Spleen (tissue), 11 donors: ENCODE measurements at regions not wholly inside any gene's neighbourhood (a gene's known extent, or its start where the extent isn't known, plus 50 kb on each side); places are given as distances from the start of the nearest gene placed in this dataset.

Experiments
- DNase-seq: peaks from one replicate; pipeline ENCODE4 v3.0.0-alpha.2; 2020
- H3K27ac ChIP-seq, 8 donors: fragments of 200-600 bp; sonication (generic) in 7 of 8; 1 replicate in 4 of 8; 2 replicates in 4 of 8; pipeline versions ENCODE4 v1.5.0 to v1.8.0; 2016 to 2021; ENCODE audit warnings: inconsistent platforms in 4 of 8, mild to moderate bottlenecking in 4 of 8, moderate library complexity in 1 of 8
- H3K27me3 ChIP-seq, 7 donors: fragments of 200-600 bp; sonication (generic) in 6 of 7; replicated peaks in 1 of 7; 1 replicate in 4 of 7; 2 replicates in 3 of 7; pipeline versions ENCODE4 v1.5.0 to v1.8.0; 2016 to 2021; ENCODE audit warnings: inconsistent platforms in 3 of 7, mild to moderate bottlenecking in 1 of 7
- H3K36me3 ChIP-seq, 6 donors: fragments of 200-600 bp; sonication (generic) in 5 of 6; 1 replicate in 4 of 6; 2 replicates in 2 of 6; pipeline versions ENCODE4 v1.5.0 to v1.8.0; 2016 to 2021; ENCODE audit warnings: inconsistent platforms in 2 of 6
- H3K4me1 ChIP-seq, 6 donors: fragments of 200-600 bp; sonication (generic) in 5 of 6; 1 replicate in 3 of 6; 2 replicates in 3 of 6; pipeline versions ENCODE4 v1.5.0 to v1.8.0; 2016 to 2021; ENCODE audit warnings: inconsistent platforms in 3 of 6
- H3K4me3 ChIP-seq, 8 donors: fragments of 200-600 bp; sonication (generic) in 7 of 8; 1 replicate in 4 of 8; 2 replicates in 4 of 8; pipeline versions ENCODE4 v1.5.0 to v1.8.0; 2016 to 2021; ENCODE audit warnings: inconsistent platforms in 4 of 8, mild to moderate bottlenecking in 4 of 8, moderate library complexity in 2 of 8
- H3K9me3 ChIP-seq, 8 donors: fragments of 200-600 bp; sonication (generic) in 7 of 8; 1 replicate in 4 of 8; 2 replicates in 4 of 8; pipeline versions ENCODE4 v1.5.0 to v1.8.0; 2016 to 2021; ENCODE audit warnings: inconsistent platforms in 4 of 8
- CTCF ChIP-seq, 11 experiments: fragments of 200-600 bp in 7 of 11; fragments of 450-650 bp in 4 of 11; sonication (generic) in 4 of 11; IDR thresholded peaks in 8 of 11; conservative IDR thresholded peaks in 3 of 11; 1 replicate in 7 of 11; 2 replicates in 4 of 11; pipeline versions ENCODE4 v1.4.0 to v1.8.0; 2016 to 2021; ENCODE audit warnings: antibody characterized with exemption in 11 of 11, inconsistent platforms in 4 of 11, mild to moderate bottlenecking in 1 of 11
- POLR2A ChIP-seq, 3 donors: fragments of 450-650 bp; IDR thresholded peaks; one replicate each; pipeline ENCODE4 v1.5.1; 2017; ENCODE audit warnings: antibody characterized with exemption in 3 of 3, mild to moderate bottlenecking in 1 of 3
- POLR2AphosphoS5 ChIP-seq, 3 donors: sonication (generic); formaldehyde crosslinking; IDR thresholded peaks; one replicate each; pipeline ENCODE4 v1.5.1; 2017; ENCODE audit warnings: antibody characterized with exemption in 3 of 3
- WGBS, 5 donors: extraction: QIAGEN DNeasy Blood & Tissue Kit in 3 of 5; methylation state at CpG; one replicate each; pipeline versions ENCODE4 v1.1.5 to v1.1.7; 2013 to 2018; 5-methylcytosine and 5-hydroxymethylcytosine counted together
- intact Hi-C: fragments of 100-400 bp; cut with DNase I; formaldehyde crosslinking; loops from one replicate; pipeline ENCODE4 v1.15.0; 2023; ENCODE audit warnings: low total_unique reads
- donor health status: healthy with polysubstance abuse.
- donor health status: DM: no; HTN: no; CAD: no; lungs with moderate emphysema.
- donor health status: DM: no; HTN: no; CAD: no.
- donor health status: Bipolar disorder and iron deficiency.
- donor health status: healthy.
- donor health status: DM: no; HTN: no; CAD: no.
- donor health status: DM: yes; HTN: yes; CAD: no.

- no peaks in the 10 kb centered on the region for H3K27me3 ChIP-seq
- WGBS, 5 donors: 77 to 86% (median 81%) methylated on average over 3 of the region's 3 CpGs
- no peaks in the 10 kb centered on the region for H3K9me3 ChIP-seq
- TF ChIP-seq POLR2A (IDR thresholded peaks at IDR 0.05) (no peak), CTCF (IDR thresholded peaks at IDR 0.05 in 8 of 11, conservative IDR thresholded peaks at IDR 0.05 in 3 of 11) (no peak), POLR2AphosphoS5 (IDR thresholded peaks at IDR 0.05) (no peak)
- H3K27ac ChIP-seq: no peak overlapping the region
- H3K4me3 ChIP-seq: no peak overlapping the region
- intact Hi-C loops: no loop called here
- H3K36me3 ChIP-seq: no peaks in the 10 kb centered on the region
- no peak for DNase-seq
- no peaks in the 10 kb centered on the region for H3K4me1 ChIP-seq
Observed at GRCh38 chr5:121027636-121028035, 563.5 kb downstream of the PRR16 start.

DNA sequence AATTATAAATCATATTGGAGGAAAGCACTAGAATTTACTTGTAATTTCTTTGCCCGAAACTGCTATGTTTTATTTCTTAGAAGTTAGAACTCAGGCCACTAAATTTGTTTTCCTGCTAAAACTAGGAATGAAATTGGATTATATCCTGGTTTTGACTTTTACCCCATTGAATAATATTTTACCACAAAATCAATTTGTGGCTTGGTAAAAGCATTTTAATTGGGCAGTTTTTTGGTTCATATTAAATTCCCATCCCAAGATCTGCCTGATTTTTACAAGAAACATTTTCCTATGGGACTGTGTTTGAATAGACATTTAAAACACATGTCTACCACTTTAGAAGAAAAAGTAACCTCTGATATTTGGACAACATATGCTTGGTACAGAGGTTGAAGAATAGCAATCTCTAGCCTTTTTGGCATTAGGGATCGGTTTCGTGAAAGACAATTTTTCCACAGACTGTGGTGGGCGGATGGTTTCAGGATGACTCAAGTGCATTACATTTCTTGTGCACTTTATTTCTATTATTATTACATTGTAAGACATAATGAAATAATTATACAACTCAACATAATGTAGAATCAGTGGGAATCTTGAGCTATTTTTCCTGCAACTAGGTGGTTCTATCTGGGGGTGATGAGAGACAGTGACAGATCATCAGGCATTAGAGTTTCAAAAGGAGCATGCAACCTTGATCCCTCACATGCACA lies 565.6 kb downstream of the PRR16 start:
- Histone ChIP-seq H3K4me3 (no peak overlapping the region), H3K36me3 (no peaks in the 10 kb centered on the region), H3K27me3 (no peaks in the 10 kb centered on the region), H3K9me3 (peaks cover 0 to 4% (median 0%) of the 10 kb centered on the region in 8 donors), H3K27ac (no peak overlapping the region), H3K4me1 (no peaks in the 10 kb centered on the region)
- DNase-seq: no peak
- no peak for TF ChIP-seq POLR2AphosphoS5 (IDR thresholded peaks at IDR 0.05)
- intact Hi-C loops: no loop called here
- 86 to 98% (median 88%) methylated on average over 4 of the region's 4 CpGs for WGBS, 5 donors

GRCh38 chr5:121031491-121031890 lies 567.4 kb downstream of the PRR16 start:
- no peaks in the 10 kb centered on the region for H3K36me3 ChIP-seq
- no peaks in the 10 kb centered on the region for H3K27me3 ChIP-seq
- WGBS, 5 donors: 82 to 90% (median 83%) methylated on average over 3 of the region's 3 CpGs
- TF ChIP-seq CTCF (IDR thresholded peaks at IDR 0.05 in 8 of 11, conservative IDR thresholded peaks at IDR 0.05 in 3 of 11) (no peak), POLR2A (IDR thresholded peaks at IDR 0.05) (no peak), POLR2AphosphoS5 (IDR thresholded peaks at IDR 0.05) (no peak)
- intact Hi-C loops: no loop called here
- H3K4me3 ChIP-seq: no peak overlapping the region
- H3K9me3 ChIP-seq: peaks cover 0 to 5% (median 0%) of the 10 kb centered on the region in 8 donors
- no peak for DNase-seq
- no peaks in the 10 kb centered on the region for H3K4me1 ChIP-seq
- no peak overlapping the region for H3K27ac ChIP-seq

GRCh38 chr5:121033334-121033733 lies 569.2 kb downstream of the PRR16 start:
- TF ChIP-seq POLR2A (IDR thresholded peaks at IDR 0.05) (no peak), POLR2AphosphoS5 (IDR thresholded peaks at IDR 0.05) (no peak), CTCF (IDR thresholded peaks at IDR 0.05 in 8 of 11, conservative IDR thresholded peaks at IDR 0.05 in 3 of 11) (no peak)
- no peaks in the 10 kb centered on the region for H3K27me3 ChIP-seq
- H3K4me1 ChIP-seq: no peaks in the 10 kb centered on the region
- intact Hi-C loops: no loop called here
- no peak overlapping the region for H3K27ac ChIP-seq
- DNase-seq: no peak
- no peaks in the 10 kb centered on the region for H3K36me3 ChIP-seq
- no peak overlapping the region for H3K4me3 ChIP-seq
- H3K9me3 ChIP-seq: peaks cover 0 to 5% (median 0%) of the 10 kb centered on the region in 8 donors
